GM03348 (cell line): ENCODE measurements at regions not wholly inside any gene's neighbourhood (a gene's known extent, or its start where the extent isn't known, plus 50 kb on each side); places are given as distances from the start of the nearest gene placed in this dataset.

Experiments used
- DNase-seq: peaks from one replicate; pipeline ENCODE4 v3.0.0; 2012; ENCODE audit warnings: low spot score

GRCh38 chr5:77157732-77158532, 52.5 kb upstream of the PDE8B start:
- no peak for DNase-seq

DNA sequence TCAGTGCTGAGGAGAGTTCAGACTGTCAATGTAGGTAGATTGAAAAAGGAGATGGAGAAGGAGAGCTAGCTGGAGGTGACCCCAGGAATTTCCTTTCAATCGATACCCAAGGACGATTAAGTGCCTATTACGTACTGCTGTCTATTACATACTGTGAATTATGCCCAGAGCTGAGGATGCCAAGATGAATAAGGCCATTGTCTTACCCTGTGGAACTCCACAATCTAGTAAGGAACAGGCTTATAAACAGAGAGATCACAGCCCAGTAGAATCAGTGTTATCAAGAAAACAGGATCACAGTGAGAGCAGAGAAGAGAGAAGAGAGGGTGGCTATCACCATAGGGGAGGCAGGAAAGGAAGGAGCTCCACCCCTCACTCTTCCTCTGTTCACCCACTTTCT, 54.1 kb upstream of the PDE8B start:
- no peak for DNase-seq

GRCh38 chr5:77155179-77155785, 55.2 kb upstream of the PDE8B start:
- DNase-seq: no peak

GRCh38 chr5:77152441-77152840, 58.0 kb upstream of the PDE8B start:
- DNase-seq: no peak

GRCh38 chr5:77151501-77151900, 59.0 kb upstream of the PDE8B start:
- DNase-seq: no peak

DNA sequence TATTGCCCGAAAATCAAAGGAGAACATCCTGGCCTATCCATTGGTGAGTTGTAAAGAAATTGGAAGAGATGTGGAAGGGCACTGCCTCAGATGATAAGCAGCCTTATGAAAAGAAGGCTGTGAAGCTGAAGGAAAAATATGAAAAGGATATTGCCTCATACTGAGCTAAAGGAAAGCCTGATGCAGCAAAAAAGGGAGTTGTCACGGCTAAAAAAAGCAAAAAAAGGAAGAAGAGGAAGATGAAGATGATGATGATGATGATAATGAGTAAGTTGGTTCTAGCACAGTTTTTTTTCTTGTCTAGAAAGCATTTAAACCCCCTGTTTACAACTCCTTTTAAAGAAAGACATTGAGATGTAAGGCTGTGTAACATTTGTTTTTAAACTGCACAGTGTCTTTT, 59.8 kb upstream of the ZBED3 start:
- DNase-seq: no peak

DNA sequence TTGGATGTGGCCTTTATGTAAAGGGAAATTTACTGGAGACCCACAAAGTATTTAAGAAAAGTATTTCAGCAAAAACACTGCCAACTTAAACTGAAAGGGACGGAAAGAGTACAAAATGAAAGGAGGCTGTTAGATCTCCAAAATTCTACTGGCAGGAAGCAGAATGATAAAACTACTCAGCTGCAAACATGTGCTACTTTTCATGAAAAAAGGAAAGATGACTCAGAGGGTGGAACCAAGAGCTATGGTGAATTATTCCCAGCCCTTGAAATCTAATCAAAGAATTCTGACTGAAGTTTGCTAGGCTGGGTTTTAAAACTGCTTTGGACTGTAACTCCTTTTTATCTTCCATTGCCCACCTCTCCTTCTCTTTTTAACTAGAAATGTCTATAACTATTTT, 58.6 kb upstream of the ZBED3 start:
- peak; percentile 45 for DNase-seq

DNA sequence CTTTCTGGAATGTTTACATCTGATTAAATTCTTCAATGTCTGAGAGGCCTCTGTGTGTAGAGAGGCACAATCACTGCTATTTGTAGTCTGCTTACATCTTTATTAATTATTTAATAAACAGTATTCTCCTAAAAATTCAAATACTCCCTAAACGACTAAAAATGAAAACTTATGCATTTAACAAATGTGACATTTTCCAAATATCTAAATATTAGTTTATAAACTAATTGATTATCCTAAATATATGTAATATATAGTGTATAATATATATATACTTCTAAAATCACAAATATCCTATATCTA, 57.7 kb upstream of the ZBED3 start:
- no peak for DNase-seq

DNA sequence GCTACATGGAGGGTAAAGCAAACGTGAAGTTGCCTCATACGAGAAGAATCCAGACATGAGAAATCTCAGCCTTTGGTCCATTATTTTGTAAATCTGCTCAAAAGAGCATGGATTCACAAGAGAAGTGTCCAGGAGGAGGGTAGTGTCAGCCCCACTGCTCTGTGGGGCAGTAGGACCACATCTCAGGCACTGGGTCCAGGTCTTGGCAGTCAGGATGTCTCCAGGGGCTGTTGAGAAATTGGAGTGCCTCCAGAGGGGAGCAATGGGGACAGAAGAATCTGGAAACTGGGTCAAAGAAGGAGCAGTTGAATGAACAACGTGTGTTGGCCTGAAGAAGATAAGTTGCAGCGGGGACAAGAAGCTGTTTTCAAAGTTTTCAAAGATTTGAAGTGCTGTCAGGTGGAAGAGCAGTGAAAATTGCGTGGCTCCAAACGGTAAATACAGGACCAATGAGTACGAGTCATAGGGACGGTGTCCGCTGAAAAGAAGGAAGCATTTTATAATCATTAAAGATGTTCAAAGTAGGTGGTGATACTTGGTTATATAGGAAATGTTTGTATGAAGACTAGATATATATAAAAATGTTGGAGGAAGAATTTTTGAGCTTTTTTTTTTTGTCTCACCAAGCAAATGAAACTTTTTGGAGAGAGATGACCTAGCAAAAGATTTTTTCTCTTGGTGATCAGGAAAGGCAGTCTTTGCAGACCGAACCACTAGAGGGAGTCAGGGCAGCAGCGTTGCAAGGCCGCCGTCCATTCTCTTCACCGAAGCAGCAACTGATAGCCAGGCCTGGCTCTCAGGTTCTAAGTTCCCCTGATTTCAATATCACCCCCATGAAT, 57.1 kb upstream of the ZBED3 start:
- DNase-seq: peak; percentile 78

DNA sequence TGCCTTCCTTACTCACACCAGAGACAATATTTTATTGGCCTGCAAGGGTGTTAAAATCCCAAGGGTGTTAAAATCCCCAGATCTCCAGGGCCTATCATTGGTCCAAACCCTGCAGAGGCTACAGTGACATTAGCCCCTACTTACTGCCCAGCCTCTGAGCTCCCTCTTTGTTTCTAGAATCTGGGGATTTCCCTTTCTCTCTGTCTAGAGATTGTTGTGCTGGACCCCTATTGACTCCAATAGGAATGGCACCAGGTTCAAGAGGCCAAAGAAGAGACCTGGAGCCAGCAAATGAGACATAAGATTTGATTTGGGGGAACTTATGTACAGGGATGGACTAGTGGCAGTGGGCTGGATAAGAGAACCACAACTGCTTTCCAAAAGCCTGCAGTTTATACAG, 53.3 kb upstream of the ZBED3 start:
- DNase-seq: no peak

DNA sequence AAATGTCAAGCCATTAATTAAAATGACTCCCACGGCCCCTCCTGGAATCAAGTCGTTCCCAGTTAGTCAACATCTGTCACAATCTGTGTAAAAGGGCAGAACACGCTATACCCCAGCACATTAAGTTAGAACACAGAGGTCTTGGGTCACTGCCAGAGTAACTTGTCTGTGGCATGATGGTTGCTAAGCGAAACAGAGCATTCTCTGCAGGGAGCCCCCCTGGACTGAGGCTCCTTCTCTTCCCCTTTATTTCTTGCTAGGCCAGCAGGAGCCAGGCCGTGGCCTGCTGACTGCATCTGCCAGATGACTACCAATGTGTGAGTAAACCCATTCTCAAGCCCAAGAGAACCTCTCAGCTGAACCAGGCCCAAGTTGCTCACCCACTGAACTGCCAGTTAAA, 51.9 kb upstream of the ZBED3 start:
- DNase-seq: peak; percentile 11
